Stimulated activated CD8-positive, alpha-beta memory T cell treated with anti-CD3 and anti-CD28 coated beads, Interleukin-12 subunit alpha, Interleukin-12 subunit beta, amount 100 ng/mL, for 24 hours (primary cell): ENCODE measurements at regions not wholly inside any gene's neighbourhood (a gene's known extent, or its start where the extent isn't known, plus 50 kb on each side); places are given as distances from the start of the nearest gene placed in this dataset.
"Not testable (repeated sequence)": the region's sequence is repeated elsewhere in the genome, so short reads cannot be mapped to it uniquely, and the experiment has no call there.

ENCODE experiments used
- DNase-seq: peaks from one replicate; pipeline ENCODE4 v3.0.0-alpha.2; 2020; ENCODE audit errors: extremely low read depth

DNA sequence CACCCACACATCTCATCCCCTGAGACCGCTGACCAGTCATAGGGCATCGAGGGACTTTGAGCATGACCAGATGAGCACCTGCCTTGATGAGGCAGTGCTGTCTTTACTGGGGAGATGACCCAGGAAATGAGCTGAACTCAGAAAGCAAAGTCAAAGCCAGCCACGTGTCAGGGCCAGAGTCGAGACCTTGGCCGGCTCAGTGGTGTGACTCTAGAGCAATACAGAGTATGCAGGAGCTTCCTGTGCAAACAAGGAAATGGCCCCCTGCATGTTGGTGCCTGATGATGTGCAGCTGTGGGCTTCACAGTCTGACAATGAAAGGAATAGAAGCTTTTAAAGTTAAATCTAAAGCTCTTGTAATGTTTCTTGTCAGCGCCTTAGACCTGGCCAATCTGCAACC lies 332.9 kb downstream of the PCNX1 start:
- DNase-seq, result no peak

DNA sequence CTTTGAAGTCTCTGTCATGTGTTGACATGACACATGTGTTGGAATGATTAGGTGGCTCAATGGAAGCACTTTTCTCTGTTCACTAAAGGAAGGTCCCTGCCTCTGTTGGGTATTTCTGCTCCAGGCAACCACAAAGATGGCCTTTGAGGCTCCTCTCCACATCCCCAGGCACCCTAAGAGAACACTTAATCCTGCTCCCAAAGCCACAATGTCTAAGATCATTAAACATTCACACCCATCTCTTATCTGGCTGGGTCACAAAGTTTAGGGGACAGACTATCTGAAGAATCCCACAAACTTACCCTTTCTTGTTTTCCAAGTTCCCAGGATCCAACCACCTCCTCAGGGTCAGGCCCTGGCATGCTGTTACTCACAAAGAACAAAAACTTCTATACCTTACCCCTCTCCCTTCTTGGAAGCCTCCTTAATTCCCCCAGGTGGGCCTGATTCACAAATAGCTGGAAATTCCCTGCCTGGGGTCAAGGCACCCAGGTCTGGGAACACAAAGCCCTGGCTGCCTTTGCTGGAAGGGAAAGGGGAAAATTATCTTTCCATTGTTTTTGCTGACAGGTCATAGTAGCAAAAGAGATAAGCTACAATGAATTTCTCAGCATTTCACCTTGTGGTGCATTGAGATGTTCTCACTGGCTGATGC lies 333.7 kb downstream of the PCNX1 start:
- no peak for DNase-seq

GRCh38 chr14:71242237-71242748 lies 335.0 kb downstream of the PCNX1 start:
- DNase-seq, result no peak

- DNase-seq, result no peak
These were observed 336.4 kb downstream of the PCNX1 start for GRCh38 chr14:71243697-71244096.

- DNase-seq, result no peak
These were observed 337.1 kb downstream of the PCNX1 start for GRCh38 chr14:71244341-71244740.

DNA sequence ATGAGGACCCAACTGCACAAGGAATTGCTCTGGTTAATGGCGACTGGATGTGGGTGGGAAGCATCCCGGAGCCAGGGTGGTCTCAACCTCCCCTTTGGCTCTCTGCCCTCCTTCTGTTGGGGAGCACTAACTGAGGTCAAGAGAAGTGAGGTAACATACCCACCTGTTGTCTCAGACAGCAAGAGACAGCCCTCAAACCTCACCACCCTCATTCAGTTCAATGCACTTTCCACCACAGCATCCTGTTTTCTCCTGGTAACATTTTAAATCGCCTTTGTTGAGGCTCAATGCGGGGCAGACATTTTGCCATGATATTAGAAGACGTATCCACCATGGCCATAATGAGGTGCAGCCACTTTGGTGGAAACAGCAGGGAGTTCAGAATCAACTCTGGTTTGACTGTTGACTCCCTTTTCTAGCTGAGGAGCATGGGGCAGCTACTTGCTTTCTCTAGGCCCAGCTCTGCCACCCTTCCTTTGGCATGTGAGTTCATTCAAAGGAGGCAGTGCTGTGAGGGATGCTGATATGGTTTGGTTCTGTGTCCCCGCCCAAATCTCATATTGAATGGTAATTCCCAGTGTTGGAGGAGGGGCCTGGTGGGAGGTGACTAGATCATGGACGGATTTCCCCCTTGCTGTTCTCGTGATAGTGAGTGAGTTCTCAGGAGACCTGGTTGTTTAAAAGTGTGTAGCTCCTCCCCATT lies 338.6 kb downstream of the PCNX1 start:
- DNase-seq, result no peak

DNA sequence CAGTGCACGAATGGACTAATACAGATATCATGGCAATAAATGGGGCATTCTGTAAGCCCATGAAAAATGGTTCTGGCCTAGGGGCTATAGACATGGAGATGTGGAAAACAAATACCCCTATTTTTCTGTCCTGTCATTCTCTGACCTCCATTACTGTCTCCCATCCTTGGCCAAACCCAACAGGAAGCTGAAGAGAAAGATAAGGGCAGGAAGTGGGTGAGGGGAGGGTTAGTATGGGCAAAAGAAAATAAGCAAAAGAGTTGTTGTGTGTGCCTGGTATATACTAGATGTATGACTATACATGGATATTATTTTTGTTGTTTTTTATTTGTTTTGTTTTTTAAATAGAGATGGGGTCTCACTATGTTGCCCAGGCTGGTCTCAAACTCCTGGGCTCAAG lies 339.3 kb downstream of the PCNX1 start:
- no peak for DNase-seq

DNA sequence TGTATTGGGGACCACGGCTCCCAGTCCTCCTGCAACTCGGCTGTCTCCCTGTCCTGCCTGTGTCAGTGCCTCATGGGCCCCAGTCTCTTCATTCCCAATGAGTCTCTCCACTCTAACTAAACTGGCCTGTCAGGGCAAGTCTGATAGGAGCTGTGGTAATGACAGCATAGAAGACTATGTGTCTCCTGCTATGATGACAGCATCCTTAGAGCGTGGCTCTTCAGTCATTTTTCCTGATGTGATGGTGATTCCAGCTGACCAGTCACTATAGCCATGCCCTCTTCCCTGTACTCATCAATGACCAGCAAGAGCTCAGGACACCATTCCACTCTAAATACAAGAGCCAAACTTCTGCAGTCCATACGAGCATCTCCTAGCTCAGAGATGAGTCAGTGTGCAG lies 339.8 kb downstream of the PCNX1 start:
- DNase-seq, result no peak

DNA sequence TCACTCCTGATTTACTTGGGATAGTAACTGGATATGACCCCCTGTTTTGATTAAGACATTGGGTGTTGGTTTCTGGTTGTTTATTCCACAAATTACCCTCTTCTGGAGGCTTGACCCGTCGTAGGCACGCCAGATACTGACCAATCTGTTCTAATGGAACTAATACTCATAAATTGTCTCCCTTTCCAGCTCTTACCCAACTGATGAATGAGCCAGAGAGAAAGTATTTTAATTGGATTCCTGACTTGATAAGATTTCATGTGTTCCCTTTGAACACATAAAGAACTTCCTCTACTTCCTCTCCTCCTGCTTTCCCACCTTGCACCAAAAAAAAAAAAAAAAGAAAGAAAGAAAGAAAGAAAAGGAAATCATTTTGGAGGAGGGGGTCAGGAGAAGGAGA lies 340.9 kb downstream of the PCNX1 start:
- DNase-seq, result no peak

DNA sequence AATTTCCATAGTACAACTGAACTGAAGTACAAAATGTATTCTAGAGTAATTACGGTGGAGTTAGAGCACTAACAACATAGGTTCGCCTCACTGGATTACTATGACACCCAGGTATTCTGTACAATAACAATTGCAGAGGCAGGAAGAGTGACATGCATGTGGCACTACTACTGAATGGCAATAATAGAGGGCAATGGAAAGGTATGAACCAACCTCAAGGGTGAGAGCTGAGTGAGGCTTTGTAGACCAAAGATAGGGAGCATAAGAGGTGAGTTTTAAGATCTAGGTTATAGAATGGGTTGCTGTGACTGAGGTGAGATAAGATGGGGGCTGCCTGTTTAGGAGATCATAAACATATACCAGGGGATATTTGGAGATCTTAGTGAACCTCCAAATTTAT lies 343.1 kb downstream of the PCNX1 start:
- DNase-seq, result no peak

- no peak for DNase-seq
These were observed 343.5 kb downstream of the PCNX1 start for GRCh38 chr14:71250791-71251190.

- DNase-seq, result not testable (repeated sequence)
These were observed 346.9 kb downstream of the PCNX1 start for GRCh38 chr14:71254091-71254719.

DNA sequence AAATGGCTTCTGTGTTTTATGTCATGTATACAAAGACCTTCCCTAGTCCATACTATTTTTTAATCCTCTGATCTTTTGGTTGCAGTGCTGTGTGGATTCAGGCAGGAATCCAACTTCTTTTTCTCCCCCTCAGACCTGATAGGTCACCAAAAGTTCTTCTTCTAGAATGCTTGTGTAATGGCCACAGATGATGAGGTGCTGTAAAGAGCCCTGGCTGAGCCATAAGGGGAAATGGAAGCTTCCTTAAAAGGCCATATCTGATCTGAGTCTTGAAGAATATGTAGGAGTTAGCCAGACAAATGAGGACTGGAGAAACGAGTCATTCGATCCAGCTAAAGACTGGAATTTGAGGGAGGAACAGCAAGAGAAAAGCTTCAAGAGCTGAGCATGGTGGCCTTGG lies 353.9 kb downstream of the PCNX1 start:
- no peak for DNase-seq

- DNase-seq, result no peak
These were observed 355.2 kb downstream of the PCNX1 start for GRCh38 chr14:71262441-71262840.

DNA sequence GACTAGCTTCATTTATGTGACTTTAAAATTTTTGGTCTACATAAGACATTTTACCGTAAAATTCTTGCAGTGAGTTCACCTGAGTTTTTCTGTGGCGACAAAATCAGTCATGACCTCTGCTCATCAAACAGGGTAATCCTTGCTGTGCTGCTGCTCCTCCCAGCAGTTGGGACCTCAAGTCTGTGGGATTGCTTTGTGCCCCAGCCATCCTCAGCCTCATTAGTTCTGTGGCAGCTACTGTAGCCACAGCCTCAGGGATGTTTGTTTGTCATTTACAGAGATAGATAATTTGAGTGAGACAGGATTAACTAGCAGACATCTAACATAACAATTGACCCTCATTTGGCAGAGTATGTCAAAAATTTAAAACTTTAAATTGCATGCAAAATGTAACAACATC lies 357.0 kb downstream of the PCNX1 start:
- no peak for DNase-seq

GRCh38 chr14:71267007-71267513 lies 359.8 kb downstream of the PCNX1 start:
- no peak for DNase-seq

- DNase-seq, result no peak
These were observed 360.4 kb downstream of the PCNX1 start for GRCh38 chr14:71267691-71268090.

DNA sequence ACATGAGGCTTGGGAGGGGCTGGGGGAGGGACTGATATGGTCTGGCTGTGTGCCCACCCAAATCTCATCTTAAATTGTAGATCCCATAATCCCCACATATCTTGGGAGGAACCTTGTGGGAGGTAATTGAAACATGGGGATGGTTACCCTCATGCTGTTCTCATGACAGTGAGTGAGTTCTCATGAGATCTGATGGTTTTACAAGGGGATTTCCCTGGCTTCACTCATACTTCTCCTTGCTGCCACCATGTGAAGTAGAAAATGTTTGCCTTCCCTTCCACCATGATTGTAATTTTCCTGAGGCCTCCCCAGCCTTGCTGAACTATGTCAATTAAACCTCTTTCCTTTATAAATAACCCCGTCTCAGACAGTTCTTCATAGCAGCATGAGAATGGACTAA lies 362.9 kb downstream of the PCNX1 start:
- no peak for DNase-seq

DNA sequence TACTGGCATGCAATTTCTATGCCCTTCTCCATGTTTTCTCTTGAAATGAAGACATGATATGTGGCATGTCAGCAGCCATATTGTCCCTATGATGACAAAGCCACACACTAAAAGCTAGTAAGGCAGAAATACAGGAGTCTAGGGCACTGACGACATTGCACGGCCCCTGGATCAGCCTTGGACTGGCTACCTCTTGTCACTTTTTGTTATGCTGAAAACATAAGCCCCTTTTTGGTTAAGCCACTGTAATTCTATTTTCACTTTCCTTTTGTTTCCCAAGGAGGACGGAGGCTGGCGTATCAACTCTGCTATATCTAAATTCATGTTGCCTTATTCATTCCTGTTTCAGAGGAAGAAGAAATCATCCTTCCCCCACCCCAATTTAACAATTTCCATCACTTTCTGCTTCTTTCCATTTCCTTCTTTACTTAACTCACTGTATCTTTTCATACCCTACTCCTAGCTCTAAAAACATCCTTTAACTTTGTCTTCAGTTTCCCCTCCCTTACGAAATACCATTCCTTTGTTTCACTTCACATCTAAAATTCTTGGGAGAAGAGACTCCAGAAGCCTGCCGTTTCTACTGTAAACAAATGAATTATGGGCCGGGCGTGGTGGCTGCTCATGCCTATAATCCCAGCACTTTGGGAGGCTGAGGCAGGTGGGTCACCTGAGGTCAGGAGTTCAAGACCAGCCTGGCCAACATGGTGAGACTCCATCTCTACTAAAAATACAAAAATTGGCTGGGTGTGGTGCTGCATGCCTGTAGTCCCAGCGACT lies 364.1 kb downstream of the PCNX1 start:
- no peak for DNase-seq

GRCh38 chr14:71273366-71273765 lies 366.1 kb downstream of the PCNX1 start:
- DNase-seq, result no peak

DNA sequence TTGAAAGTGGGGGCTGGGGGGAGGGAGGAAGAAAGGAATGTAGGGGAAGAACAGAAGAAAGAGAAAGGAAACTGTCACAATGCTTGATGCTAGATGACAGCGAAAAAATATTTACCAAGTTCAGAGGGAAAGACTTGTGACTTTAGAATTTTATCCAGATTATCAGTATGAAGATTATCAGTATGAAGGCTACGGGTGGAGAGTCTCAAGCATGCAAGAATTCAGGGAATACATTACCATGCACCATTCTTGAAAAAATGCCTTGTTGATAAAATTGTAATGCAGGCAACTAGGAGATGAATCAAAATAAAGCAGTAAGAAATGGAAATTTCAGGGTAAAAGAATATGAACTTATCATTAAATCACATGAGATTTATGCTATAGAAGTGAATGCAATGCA lies 376.8 kb downstream of the PCNX1 start:
- DNase-seq, result no peak

DNA sequence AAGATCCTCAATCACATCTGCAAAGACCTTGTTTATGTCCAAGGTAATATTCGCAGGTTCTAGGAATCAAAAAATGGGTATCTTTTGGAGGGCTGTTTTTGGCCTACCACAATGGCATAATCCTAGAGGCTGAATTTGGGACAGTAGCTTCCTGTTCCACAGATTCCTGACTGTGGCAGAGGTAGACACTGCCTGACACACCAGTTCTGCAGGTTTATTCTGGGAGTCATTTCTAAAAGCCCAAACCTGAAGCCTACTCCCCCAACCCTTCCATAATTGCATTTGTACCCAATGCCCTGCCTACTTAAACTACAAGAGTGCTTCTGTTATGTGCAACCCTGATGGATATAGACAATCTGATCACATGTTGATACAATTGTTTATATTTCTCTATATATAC lies 378.9 kb downstream of the PCNX1 start:
- no peak for DNase-seq
